Transverse colon (tissue), 4 donors: ENCODE measurements at regions not wholly inside any gene's neighbourhood (a gene's known extent, or its start where the extent isn't known, plus 50 kb on each side); places are given as distances from the start of the nearest gene placed in this dataset.

Source experiments
- DNase-seq: peaks from one replicate; pipeline ENCODE4 v3.0.0-alpha.2; 2019
- H3K27ac ChIP-seq, 4 donors: fragments of 200-600 bp; sonication (generic); 2 replicates each; pipeline ENCODE4 v1.5.1; 2016 to 2018; ENCODE audit warnings: inconsistent platforms in 4 of 4
- H3K27me3 ChIP-seq: fragments of 200-600 bp; sonication (generic); 2 replicates; pipeline ENCODE4 v1.5.1; 2017; ENCODE audit warnings: inconsistent platforms
- H3K36me3 ChIP-seq, 4 donors: fragments of 200-600 bp; sonication (generic); 2 replicates each; pipeline ENCODE4 v1.5.1; 2017 to 2019; ENCODE audit warnings: inconsistent platforms in 4 of 4
- H3K4me1 ChIP-seq, 4 donors: fragments of 200-600 bp; sonication (generic); 2 replicates each; pipeline ENCODE4 v1.5.1; 2017 to 2020; ENCODE audit warnings: inconsistent platforms in 4 of 4
- H3K4me3 ChIP-seq, 4 donors: fragments of 200-600 bp; sonication (generic); 1 replicate in 1 of 4; 2 replicates in 3 of 4; pipeline versions ENCODE4 v1.5.1 to v1.6.1; 2017 to 2019; ENCODE audit warnings: inconsistent platforms in 4 of 4
- H3K9me3 ChIP-seq, 2 donors: fragments of 200-600 bp; sonication (generic); 2 replicates each; pipeline ENCODE4 v1.5.1; 2017 to 2019; ENCODE audit warnings: inconsistent platforms in 2 of 2
- EP300 ChIP-seq: sonication (generic); formaldehyde crosslinking; IDR thresholded peaks from one replicate; pipeline ENCODE4 v1.6.1; 2017; ENCODE audit warnings: antibody characterized with exemption, low read depth
- POLR2A ChIP-seq: fragments of 450-650 bp; IDR thresholded peaks from one replicate; pipeline ENCODE4 v1.6.1; 2016; ENCODE audit warnings: antibody characterized with exemption, mild to moderate bottlenecking, moderate library complexity
- POLR2AphosphoS5 ChIP-seq, 3 donors: sonication (generic); formaldehyde crosslinking; IDR thresholded peaks; one replicate each; pipeline ENCODE4 v1.6.1; 2016; ENCODE audit warnings: antibody characterized with exemption in 3 of 3
- WGBS, 2 donors: methylation state at CpG; one replicate each; pipeline ENCODE4 v1.1.5; 2018; ENCODE audit warnings: low coverage in 1 of 2; 5-methylcytosine and 5-hydroxymethylcytosine counted together
- in situ Hi-C, 4 donors: fragments of 200-750 bp; cut with MboI; loops; one replicate each; pipeline versions ENCODE4 v1.15.0 to v1.15.1; 2017; ENCODE audit warnings: low sequenced_read_pairs in 3 of 4, low pct_ligation_motif_present in 1 of 4, low pct_unique_long_range_greater_than_20kb in 1 of 4
- intact Hi-C: fragments of 100-400 bp; cut with DNase I; formaldehyde crosslinking; loops from one replicate; pipeline ENCODE4 v1.15.1; 2023; ENCODE audit warnings: low total_unique reads
- TF ChIP-seq, protein P1 (sequence below), 5 experiments: fragments of 200-600 bp in 3 of 5; fragments of 450-650 bp in 2 of 5; sonication (generic) in 3 of 5; IDR thresholded peaks; 1 replicate in 2 of 5; 2 replicates in 3 of 5; pipeline ENCODE4 v1.5.1; 2016 to 2017; ENCODE audit warnings: antibody characterized with exemption in 5 of 5, inconsistent platforms in 3 of 5, mild to moderate bottlenecking in 2 of 5, moderate library complexity in 1 of 5

GRCh38 chr18:55811925-55812324 is 223.9 kb upstream of the TCF4 start:
- no peaks in the 10 kb centered on the region for H3K36me3 ChIP-seq
- no peaks in the 10 kb centered on the region for H3K4me1 ChIP-seq
- intact Hi-C loops (no loop called here), in situ Hi-C loops (no loop called here)
- H3K27ac ChIP-seq, result no peak overlapping the region
- no peaks in the 10 kb centered on the region for H3K9me3 ChIP-seq
- TF ChIP-seq, protein P1, sequence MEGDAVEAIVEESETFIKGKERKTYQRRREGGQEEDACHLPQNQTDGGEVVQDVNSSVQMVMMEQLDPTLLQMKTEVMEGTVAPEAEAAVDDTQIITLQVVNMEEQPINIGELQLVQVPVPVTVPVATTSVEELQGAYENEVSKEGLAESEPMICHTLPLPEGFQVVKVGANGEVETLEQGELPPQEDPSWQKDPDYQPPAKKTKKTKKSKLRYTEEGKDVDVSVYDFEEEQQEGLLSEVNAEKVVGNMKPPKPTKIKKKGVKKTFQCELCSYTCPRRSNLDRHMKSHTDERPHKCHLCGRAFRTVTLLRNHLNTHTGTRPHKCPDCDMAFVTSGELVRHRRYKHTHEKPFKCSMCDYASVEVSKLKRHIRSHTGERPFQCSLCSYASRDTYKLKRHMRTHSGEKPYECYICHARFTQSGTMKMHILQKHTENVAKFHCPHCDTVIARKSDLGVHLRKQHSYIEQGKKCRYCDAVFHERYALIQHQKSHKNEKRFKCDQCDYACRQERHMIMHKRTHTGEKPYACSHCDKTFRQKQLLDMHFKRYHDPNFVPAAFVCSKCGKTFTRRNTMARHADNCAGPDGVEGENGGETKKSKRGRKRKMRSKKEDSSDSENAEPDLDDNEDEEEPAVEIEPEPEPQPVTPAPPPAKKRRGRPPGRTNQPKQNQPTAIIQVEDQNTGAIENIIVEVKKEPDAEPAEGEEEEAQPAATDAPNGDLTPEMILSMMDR (IDR thresholded peaks at IDR 0.05), result no peak
- no peak for TF ChIP-seq POLR2AphosphoS5 (IDR thresholded peaks at IDR 0.05)
- TF ChIP-seq EP300, result no peak
- no peak for TF ChIP-seq POLR2A
- no peak overlapping the region for H3K4me3 ChIP-seq
- H3K27me3 ChIP-seq, result no peaks in the 10 kb centered on the region
- DNase-seq, result no peak
- 54 to 62% methylated on average over 3 of the region's 3 CpGs for WGBS, 2 donors

- intact Hi-C loops, result no loop called here
- peaks cover 0 to 5% of the 10 kb centered on the region in 2 donors for H3K9me3 ChIP-seq
- no peak for TF ChIP-seq EP300
- TF ChIP-seq, protein P1 (IDR thresholded peaks at IDR 0.05), result no peak
- TF ChIP-seq POLR2AphosphoS5 (IDR thresholded peaks at IDR 0.05), result no peak
- no peak for TF ChIP-seq POLR2A
- no peaks in the 10 kb centered on the region for H3K27me3 ChIP-seq
- DNase-seq, result no peak
- no peaks in the 10 kb centered on the region for H3K36me3 ChIP-seq
- no peak overlapping the region for H3K27ac ChIP-seq
- H3K4me1 ChIP-seq, result no peaks in the 10 kb centered on the region
- in situ Hi-C loops, result no loop called here
- H3K4me3 ChIP-seq, result no peak overlapping the region
- WGBS, 2 donors, result 73 to 80% methylated on average over 3 of the region's 3 CpGs
Observed at GRCh38 chr18:55805666-55806065, 217.7 kb upstream of the TCF4 start.

- 51 to 55% methylated on average over 2 of the region's 2 CpGs for WGBS, 2 donors
- TF ChIP-seq, protein P1 (IDR thresholded peaks at IDR 0.05), result no peak
- TF ChIP-seq POLR2AphosphoS5 (IDR thresholded peaks at IDR 0.05) (no peak), POLR2A (no peak), EP300 (no peak)
- in situ Hi-C loops, result loop anchor here in 3 of 4 donors (25.0 kb wide), 2 partner anchors 383 to 558 kb away; no protein-coding TSS in a partner anchor
- Histone ChIP-seq H3K27ac (peak overlapping the region in 2 of 4 donors; percentile 0 to 12), H3K4me1 (no peaks in the 10 kb centered on the region), H3K9me3 (no peaks in the 10 kb centered on the region), H3K36me3 (no peaks in the 10 kb centered on the region), H3K4me3 (no peak overlapping the region), H3K27me3 (no peaks in the 10 kb centered on the region)
- DNase-seq, result no peak
- intact Hi-C loops, result no loop called here
Observed at GRCh38 chr18:55795101-55795669, 207.2 kb upstream of the TCF4 start.

- 32 to 52% methylated on average over 6 to 8 of the region's 8 CpGs for WGBS, 2 donors
- Histone ChIP-seq H3K36me3 (no peaks in the 10 kb centered on the region), H3K4me1 (no peaks in the 10 kb centered on the region), H3K9me3 (no peaks in the 10 kb centered on the region), H3K27ac (peak overlapping the region in 2 of 4 donors; percentile 0 to 12), H3K27me3 (no peaks in the 10 kb centered on the region), H3K4me3 (no peak overlapping the region)
- in situ Hi-C loops, result loop anchor here in 3 of 4 donors (25.0 kb wide), 2 partner anchors 382 to 557 kb away; no protein-coding TSS in a partner anchor
- intact Hi-C loops, result no loop called here
- DNase-seq, result no peak
- no peak for TF ChIP-seq POLR2AphosphoS5 (IDR thresholded peaks at IDR 0.05)
- no peak for TF ChIP-seq EP300
- no peak for TF ChIP-seq POLR2A
- TF ChIP-seq, protein P1 (IDR thresholded peaks at IDR 0.05), result no peak
Observed at GRCh38 chr18:55794288-55795052, 206.5 kb upstream of the TCF4 start.
